ENCODE measurements at regions not wholly inside any gene's neighbourhood (a gene's known extent, or its start where the extent isn't known, plus 50 kb on each side); places are given as distances from the start of the nearest gene placed in this dataset.

DNA sequence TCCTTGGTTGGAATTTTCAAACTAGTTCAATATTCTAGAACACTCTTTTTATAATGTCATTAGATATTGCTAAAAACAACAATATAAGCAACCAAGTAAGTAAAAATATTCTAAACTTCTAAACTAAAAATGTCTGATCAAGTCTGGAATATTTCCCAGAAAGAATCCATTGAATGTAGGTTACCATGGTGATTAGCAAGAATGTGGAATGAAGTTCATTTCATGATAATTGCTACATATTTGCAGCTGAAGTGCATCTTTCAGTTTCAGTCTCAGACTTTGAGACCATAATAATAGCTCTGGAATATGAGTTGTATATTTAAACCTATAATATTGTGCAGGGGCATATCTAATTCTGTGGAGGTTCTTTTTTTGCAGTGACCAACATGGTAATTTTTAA lies 61.0 kb upstream of the NKAIN2 start:
- H3K27me3 Mint-ChIP-seq (ENCODE audit: low read depth, unreplicated experiment): no peaks in the 10 kb centered on the region
- H3K4me3 Mint-ChIP-seq (ENCODE audit: unreplicated experiment): no peak overlapping the region
- no peaks in the 10 kb centered on the region for H3K9me3 ChIP-seq (ENCODE audit: insufficient read depth, low read depth, low read length)
- H3K4me2 ChIP-seq (ENCODE audit: low read length): no peak overlapping the region
- H3K4me1 ChIP-seq (ENCODE audit: insufficient read depth, low read length): peaks cover 4% of the 10 kb centered on the region
- H3K36me3 ChIP-seq (ENCODE audit: insufficient read depth, low read length): no peaks in the 10 kb centered on the region
- H3K4me1 Mint-ChIP-seq (ENCODE audit: low read depth, unreplicated experiment): peaks cover 4% of the 10 kb centered on the region
- H4K20me1 ChIP-seq (ENCODE audit: insufficient read depth, low read length): no peaks in the 10 kb centered on the region
- no peaks in the 10 kb centered on the region for H3K9me3 Mint-ChIP-seq (ENCODE audit: unreplicated experiment)
- H3K36me3 Mint-ChIP-seq (ENCODE audit: low read depth, unreplicated experiment): no peaks in the 10 kb centered on the region
- no peak for TF ChIP-seq EZH2 (IDR thresholded peaks at IDR 0.05; ENCODE audit: insufficient read depth, low read length)
- TF ChIP-seq, protein P1, sequence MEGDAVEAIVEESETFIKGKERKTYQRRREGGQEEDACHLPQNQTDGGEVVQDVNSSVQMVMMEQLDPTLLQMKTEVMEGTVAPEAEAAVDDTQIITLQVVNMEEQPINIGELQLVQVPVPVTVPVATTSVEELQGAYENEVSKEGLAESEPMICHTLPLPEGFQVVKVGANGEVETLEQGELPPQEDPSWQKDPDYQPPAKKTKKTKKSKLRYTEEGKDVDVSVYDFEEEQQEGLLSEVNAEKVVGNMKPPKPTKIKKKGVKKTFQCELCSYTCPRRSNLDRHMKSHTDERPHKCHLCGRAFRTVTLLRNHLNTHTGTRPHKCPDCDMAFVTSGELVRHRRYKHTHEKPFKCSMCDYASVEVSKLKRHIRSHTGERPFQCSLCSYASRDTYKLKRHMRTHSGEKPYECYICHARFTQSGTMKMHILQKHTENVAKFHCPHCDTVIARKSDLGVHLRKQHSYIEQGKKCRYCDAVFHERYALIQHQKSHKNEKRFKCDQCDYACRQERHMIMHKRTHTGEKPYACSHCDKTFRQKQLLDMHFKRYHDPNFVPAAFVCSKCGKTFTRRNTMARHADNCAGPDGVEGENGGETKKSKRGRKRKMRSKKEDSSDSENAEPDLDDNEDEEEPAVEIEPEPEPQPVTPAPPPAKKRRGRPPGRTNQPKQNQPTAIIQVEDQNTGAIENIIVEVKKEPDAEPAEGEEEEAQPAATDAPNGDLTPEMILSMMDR (IDR thresholded peaks at IDR 0.05; ENCODE audit: insufficient read depth, low read depth, low read length): no peak
- no peak overlapping the region for H2AFZ ChIP-seq (ENCODE audit: low read depth, low read length)
- DNase-seq (ENCODE audit: low read depth) (peak; percentile 4), FAIRE-seq (no peak)
- no peaks in the 10 kb centered on the region for H3K27me3 ChIP-seq (ENCODE audit: insufficient read depth, low read length)
- H3K27ac ChIP-seq (ENCODE audit: low read depth, low read length): no peak overlapping the region
- H3K9ac ChIP-seq (ENCODE audit: low read length): no peak overlapping the region
- H3K27ac Mint-ChIP-seq (ENCODE audit: unreplicated experiment): no peak overlapping the region
- H3K4me3 ChIP-seq (ENCODE audit: insufficient read depth, low read depth, low read length): no peak overlapping the region
- H3K79me2 ChIP-seq (ENCODE audit: insufficient read depth, low read length): no peaks in the 10 kb centered on the region

DNA sequence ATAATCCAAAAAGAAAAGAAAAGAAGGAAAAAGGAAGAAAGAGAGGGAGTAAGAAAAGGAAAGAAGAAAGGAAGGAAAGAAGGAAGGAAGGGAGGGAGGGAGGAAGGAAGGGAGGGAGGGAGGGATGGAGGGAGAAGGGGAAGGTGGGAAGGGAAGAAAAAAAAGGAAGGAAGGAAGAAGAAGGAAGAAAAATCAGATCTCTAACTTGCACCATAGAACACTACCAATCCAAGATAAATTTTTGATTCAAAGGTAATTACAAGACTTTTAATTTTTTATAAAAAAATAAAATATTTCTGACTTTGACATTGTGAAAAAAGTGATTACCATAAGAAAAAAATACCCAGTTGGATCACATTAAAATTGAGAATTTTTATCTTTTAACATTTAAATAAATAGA lies 70.5 kb upstream of the NKAIN2 start:
- Histone ChIP-seq H3K27me3 (ENCODE audit: insufficient read depth, low read length) (no peaks in the 10 kb centered on the region), H3K9ac (ENCODE audit: low read length) (no peak overlapping the region), H2AFZ (ENCODE audit: low read depth, low read length) (no peak overlapping the region), H3K36me3 (ENCODE audit: insufficient read depth, low read length) (no peaks in the 10 kb centered on the region), H3K9me3 (ENCODE audit: insufficient read depth, low read depth, low read length) (no peaks in the 10 kb centered on the region), H3K4me1 (ENCODE audit: insufficient read depth, low read length) (no peaks in the 10 kb centered on the region), H3K4me3 (ENCODE audit: insufficient read depth, low read depth, low read length) (no peak overlapping the region), H3K27ac (ENCODE audit: low read depth, low read length) (no peak overlapping the region), H4K20me1 (ENCODE audit: insufficient read depth, low read length) (no peaks in the 10 kb centered on the region), H3K4me2 (ENCODE audit: low read length) (no peak overlapping the region), H3K79me2 (ENCODE audit: insufficient read depth, low read length) (no peaks in the 10 kb centered on the region)
- no peak for FAIRE-seq
- H3K4me1 Mint-ChIP-seq (ENCODE audit: low read depth, unreplicated experiment): no peaks in the 10 kb centered on the region
- H3K27me3 Mint-ChIP-seq (ENCODE audit: low read depth, unreplicated experiment): no peaks in the 10 kb centered on the region
- H3K9me3 Mint-ChIP-seq (ENCODE audit: unreplicated experiment): peaks cover 3% of the 10 kb centered on the region
- H3K36me3 Mint-ChIP-seq (ENCODE audit: low read depth, unreplicated experiment): no peaks in the 10 kb centered on the region
- DNase-seq (ENCODE audit: low read depth): no peak
- no peak overlapping the region for H3K27ac Mint-ChIP-seq (ENCODE audit: unreplicated experiment)
- no peak overlapping the region for H3K4me3 Mint-ChIP-seq (ENCODE audit: unreplicated experiment)
- TF ChIP-seq EZH2 (IDR thresholded peaks at IDR 0.05; ENCODE audit: insufficient read depth, low read length): no peak
- TF ChIP-seq, protein P1 (IDR thresholded peaks at IDR 0.05; ENCODE audit: insufficient read depth, low read depth, low read length): no peak

DNA sequence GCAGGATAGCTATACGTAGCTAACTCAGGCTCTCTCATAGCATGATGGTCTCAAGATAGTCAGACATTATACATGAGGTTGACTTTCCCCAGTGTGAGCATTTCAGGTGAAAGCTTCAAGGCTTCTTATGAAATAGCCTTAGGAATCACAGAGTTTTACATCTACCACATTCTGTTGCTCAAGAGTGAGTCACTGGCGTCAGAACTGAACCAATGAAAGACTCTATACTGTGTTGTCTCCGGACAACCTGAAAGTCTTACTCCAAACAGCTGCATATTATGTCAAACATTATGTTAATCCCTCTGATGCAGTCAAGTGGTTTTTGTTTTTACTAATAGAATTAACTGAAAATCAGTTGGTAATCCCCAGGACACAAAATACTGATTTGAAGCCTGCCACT lies 79.8 kb upstream of the TRDN start:
- TF ChIP-seq, protein P1 (IDR thresholded peaks at IDR 0.05; ENCODE audit: insufficient read depth, low read depth, low read length): no peak
- TF ChIP-seq EZH2 (IDR thresholded peaks at IDR 0.05; ENCODE audit: insufficient read depth, low read length): no peak

More for the DNA sequence above, 79.8 kb upstream of the TRDN start:
- no peaks in the 10 kb centered on the region for H3K4me1 ChIP-seq (ENCODE audit: insufficient read depth, low read length)
- no peaks in the 10 kb centered on the region for H3K27me3 Mint-ChIP-seq (ENCODE audit: low read depth, unreplicated experiment)
- no peaks in the 10 kb centered on the region for H3K36me3 ChIP-seq (ENCODE audit: insufficient read depth, low read length)
- no peak for FAIRE-seq
- no peaks in the 10 kb centered on the region for H3K79me2 ChIP-seq (ENCODE audit: insufficient read depth, low read length)
- no peak overlapping the region for H3K9ac ChIP-seq (ENCODE audit: low read length)
- H3K9me3 ChIP-seq (ENCODE audit: insufficient read depth, low read depth, low read length): no peaks in the 10 kb centered on the region
- no peaks in the 10 kb centered on the region for H4K20me1 ChIP-seq (ENCODE audit: insufficient read depth, low read length)
- no peak overlapping the region for H3K27ac ChIP-seq (ENCODE audit: low read depth, low read length)
- no peak overlapping the region for H3K4me2 ChIP-seq (ENCODE audit: low read length)
- no peak overlapping the region for H2AFZ ChIP-seq (ENCODE audit: low read depth, low read length)
- H3K4me1 Mint-ChIP-seq (ENCODE audit: low read depth, unreplicated experiment): peaks cover 4% of the 10 kb centered on the region
- H3K4me3 Mint-ChIP-seq (ENCODE audit: unreplicated experiment): no peak overlapping the region
- DNase-seq (ENCODE audit: low read depth): no peak
- no peaks in the 10 kb centered on the region for H3K9me3 Mint-ChIP-seq (ENCODE audit: unreplicated experiment)
- H3K4me3 ChIP-seq (ENCODE audit: insufficient read depth, low read depth, low read length): no peak overlapping the region
- H3K36me3 Mint-ChIP-seq (ENCODE audit: low read depth, unreplicated experiment): no peaks in the 10 kb centered on the region
- no peaks in the 10 kb centered on the region for H3K27me3 ChIP-seq (ENCODE audit: insufficient read depth, low read length)
- no peak overlapping the region for H3K27ac Mint-ChIP-seq (ENCODE audit: unreplicated experiment)

Measured in astrocyte (in vitro differentiated cells and primary cell).